HL-60 (cell line): ENCODE measurements at regions not wholly inside any gene's neighbourhood (a gene's known extent, or its start where the extent isn't known, plus 50 kb on each side); places are given as distances from the start of the nearest gene placed in this dataset.

ENCODE experiments used
- CTCF ChIP-seq: IDR thresholded peaks from one replicate; pipeline ENCODE4 v1.5.1; 2011; ENCODE audit warnings: low read length, control low read depth, inconsistent platforms; ENCODE audit not compliant: insufficient read depth
- GABPA ChIP-seq: IDR thresholded peaks from 2 replicates; pipeline ENCODE4 v1.6.1; 2012; ENCODE audit warnings: low read depth
- TF ChIP-seq, protein P1 (sequence below): IDR thresholded peaks from 2 replicates; pipeline ENCODE4 v1.6.1; 2012; ENCODE audit warnings: low read depth; ENCODE audit not compliant: insufficient replicate concordance

GRCh38 chr2:51612387-51612786 lies 580.5 kb upstream of the NRXN1 start:
- TF ChIP-seq CTCF (no peak), GABPA (no peak)
- TF ChIP-seq, protein P1, sequence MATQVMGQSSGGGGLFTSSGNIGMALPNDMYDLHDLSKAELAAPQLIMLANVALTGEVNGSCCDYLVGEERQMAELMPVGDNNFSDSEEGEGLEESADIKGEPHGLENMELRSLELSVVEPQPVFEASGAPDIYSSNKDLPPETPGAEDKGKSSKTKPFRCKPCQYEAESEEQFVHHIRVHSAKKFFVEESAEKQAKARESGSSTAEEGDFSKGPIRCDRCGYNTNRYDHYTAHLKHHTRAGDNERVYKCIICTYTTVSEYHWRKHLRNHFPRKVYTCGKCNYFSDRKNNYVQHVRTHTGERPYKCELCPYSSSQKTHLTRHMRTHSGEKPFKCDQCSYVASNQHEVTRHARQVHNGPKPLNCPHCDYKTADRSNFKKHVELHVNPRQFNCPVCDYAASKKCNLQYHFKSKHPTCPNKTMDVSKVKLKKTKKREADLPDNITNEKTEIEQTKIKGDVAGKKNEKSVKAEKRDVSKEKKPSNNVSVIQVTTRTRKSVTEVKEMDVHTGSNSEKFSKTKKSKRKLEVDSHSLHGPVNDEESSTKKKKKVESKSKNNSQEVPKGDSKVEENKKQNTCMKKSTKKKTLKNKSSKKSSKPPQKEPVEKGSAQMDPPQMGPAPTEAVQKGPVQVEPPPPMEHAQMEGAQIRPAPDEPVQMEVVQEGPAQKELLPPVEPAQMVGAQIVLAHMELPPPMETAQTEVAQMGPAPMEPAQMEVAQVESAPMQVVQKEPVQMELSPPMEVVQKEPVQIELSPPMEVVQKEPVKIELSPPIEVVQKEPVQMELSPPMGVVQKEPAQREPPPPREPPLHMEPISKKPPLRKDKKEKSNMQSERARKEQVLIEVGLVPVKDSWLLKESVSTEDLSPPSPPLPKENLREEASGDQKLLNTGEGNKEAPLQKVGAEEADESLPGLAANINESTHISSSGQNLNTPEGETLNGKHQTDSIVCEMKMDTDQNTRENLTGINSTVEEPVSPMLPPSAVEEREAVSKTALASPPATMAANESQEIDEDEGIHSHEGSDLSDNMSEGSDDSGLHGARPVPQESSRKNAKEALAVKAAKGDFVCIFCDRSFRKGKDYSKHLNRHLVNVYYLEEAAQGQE, result no peak
